ENCODE measurements at regions not wholly inside any gene's neighbourhood (a gene's known extent, or its start where the extent isn't known, plus 50 kb on each side); places are given as distances from the start of the nearest gene placed in this dataset.

GRCh38 chrX:27883468-27884092 lies 75.8 kb downstream of the MAGEB10 start:
- TF ChIP-seq CEBPB (IDR thresholded peaks at IDR 0.05) (no peak), CREB1 (IDR thresholded peaks at IDR 0.05; ENCODE audit: low read depth) (no peak), TCF12 (IDR thresholded peaks at IDR 0.05; ENCODE audit: low read depth) (no peak)
- TF ChIP-seq, protein P1, sequence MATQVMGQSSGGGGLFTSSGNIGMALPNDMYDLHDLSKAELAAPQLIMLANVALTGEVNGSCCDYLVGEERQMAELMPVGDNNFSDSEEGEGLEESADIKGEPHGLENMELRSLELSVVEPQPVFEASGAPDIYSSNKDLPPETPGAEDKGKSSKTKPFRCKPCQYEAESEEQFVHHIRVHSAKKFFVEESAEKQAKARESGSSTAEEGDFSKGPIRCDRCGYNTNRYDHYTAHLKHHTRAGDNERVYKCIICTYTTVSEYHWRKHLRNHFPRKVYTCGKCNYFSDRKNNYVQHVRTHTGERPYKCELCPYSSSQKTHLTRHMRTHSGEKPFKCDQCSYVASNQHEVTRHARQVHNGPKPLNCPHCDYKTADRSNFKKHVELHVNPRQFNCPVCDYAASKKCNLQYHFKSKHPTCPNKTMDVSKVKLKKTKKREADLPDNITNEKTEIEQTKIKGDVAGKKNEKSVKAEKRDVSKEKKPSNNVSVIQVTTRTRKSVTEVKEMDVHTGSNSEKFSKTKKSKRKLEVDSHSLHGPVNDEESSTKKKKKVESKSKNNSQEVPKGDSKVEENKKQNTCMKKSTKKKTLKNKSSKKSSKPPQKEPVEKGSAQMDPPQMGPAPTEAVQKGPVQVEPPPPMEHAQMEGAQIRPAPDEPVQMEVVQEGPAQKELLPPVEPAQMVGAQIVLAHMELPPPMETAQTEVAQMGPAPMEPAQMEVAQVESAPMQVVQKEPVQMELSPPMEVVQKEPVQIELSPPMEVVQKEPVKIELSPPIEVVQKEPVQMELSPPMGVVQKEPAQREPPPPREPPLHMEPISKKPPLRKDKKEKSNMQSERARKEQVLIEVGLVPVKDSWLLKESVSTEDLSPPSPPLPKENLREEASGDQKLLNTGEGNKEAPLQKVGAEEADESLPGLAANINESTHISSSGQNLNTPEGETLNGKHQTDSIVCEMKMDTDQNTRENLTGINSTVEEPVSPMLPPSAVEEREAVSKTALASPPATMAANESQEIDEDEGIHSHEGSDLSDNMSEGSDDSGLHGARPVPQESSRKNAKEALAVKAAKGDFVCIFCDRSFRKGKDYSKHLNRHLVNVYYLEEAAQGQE (IDR thresholded peaks at IDR 0.05; ENCODE audit: low read depth): no peak

DNA sequence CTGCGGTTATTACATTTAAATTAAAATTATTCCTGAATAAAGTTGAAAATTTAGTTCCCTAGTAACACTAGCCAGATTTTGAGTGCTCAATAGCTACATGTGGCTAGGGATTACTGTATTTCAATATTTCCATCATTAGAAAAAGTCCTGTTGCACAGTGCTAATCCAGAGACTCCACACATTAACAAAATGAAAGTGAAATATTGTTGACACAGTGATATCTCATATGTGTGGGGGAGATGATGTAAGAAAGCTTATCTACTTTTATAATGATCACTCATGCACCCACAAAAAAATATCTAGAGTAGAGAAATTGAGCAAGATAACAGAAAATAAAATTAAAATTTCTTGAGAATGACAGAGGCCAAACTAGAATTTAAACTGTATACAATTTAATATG lies 74.9 kb downstream of the MAGEB10 start:
- TF ChIP-seq, protein P2, sequence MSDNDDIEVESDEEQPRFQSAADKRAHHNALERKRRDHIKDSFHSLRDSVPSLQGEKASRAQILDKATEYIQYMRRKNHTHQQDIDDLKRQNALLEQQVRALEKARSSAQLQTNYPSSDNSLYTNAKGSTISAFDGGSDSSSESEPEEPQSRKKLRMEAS (IDR thresholded peaks at IDR 0.05): no peak
- TF ChIP-seq RAD21 (IDR thresholded peaks at IDR 0.05; ENCODE audit: low read depth) (no peak), EGR1 (IDR thresholded peaks at IDR 0.05) (no peak), CREB1 (IDR thresholded peaks at IDR 0.05; ENCODE audit: low read depth) (no peak), TAF1 (IDR thresholded peaks at IDR 0.05; ENCODE audit: low read depth) (no peak), ZBTB7A (IDR thresholded peaks at IDR 0.05; ENCODE audit: low read depth) (no peak), NFIC (IDR thresholded peaks at IDR 0.05) (no peak), TEAD4 (IDR thresholded peaks at IDR 0.05) (no peak), FOXM1 (IDR thresholded peaks at IDR 0.05; ENCODE audit: borderline replicate concordance, low read depth) (no peak), EP300 (IDR thresholded peaks at IDR 0.05; ENCODE audit: borderline replicate concordance) (no peak), TCF12 (IDR thresholded peaks at IDR 0.05; ENCODE audit: low read depth) (no peak), YY1 (IDR thresholded peaks at IDR 0.05; ENCODE audit: low read depth) (no peak), CEBPB (IDR thresholded peaks at IDR 0.05) (no peak)
- TF ChIP-seq, protein P3, sequence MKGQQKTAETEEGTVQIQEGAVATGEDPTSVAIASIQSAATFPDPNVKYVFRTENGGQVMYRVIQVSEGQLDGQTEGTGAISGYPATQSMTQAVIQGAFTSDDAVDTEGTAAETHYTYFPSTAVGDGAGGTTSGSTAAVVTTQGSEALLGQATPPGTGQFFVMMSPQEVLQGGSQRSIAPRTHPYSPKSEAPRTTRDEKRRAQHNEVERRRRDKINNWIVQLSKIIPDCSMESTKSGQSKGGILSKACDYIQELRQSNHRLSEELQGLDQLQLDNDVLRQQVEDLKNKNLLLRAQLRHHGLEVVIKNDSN (IDR thresholded peaks at IDR 0.05): no peak
- TF ChIP-seq, protein P1 (IDR thresholded peaks at IDR 0.05; ENCODE audit: low read depth): no peak

GRCh38 chrX:27878862-27879261 lies 71.1 kb downstream of the MAGEB10 start:
- no peak for TF ChIP-seq TCF12 (IDR thresholded peaks at IDR 0.05; ENCODE audit: low read depth)
- TF ChIP-seq, protein P2 (IDR thresholded peaks at IDR 0.05): no peak
- TF ChIP-seq NFIC (IDR thresholded peaks at IDR 0.05): no peak
- TF ChIP-seq FOXM1 (IDR thresholded peaks at IDR 0.05; ENCODE audit: borderline replicate concordance, low read depth): no peak
- TF ChIP-seq YY1 (IDR thresholded peaks at IDR 0.05; ENCODE audit: low read depth): no peak
- TF ChIP-seq CREB1 (IDR thresholded peaks at IDR 0.05; ENCODE audit: low read depth): no peak
- TF ChIP-seq RAD21 (IDR thresholded peaks at IDR 0.05; ENCODE audit: low read depth): no peak
- TF ChIP-seq TAF1 (IDR thresholded peaks at IDR 0.05; ENCODE audit: low read depth): no peak
